HEK293T (cell line): ENCODE measurements at regions not wholly inside any gene's neighbourhood (a gene's known extent, or its start where the extent isn't known, plus 50 kb on each side); places are given as distances from the start of the nearest gene placed in this dataset.

Experiments used
- CTCF ChIA-PET: fragments of 350-600 bp; formaldehyde crosslinking; extraction: SDS; loops from one replicate; lab custom pipeline; 2021; ENCODE audit warnings: antibody characterized with exemption, inconsistent platforms; lab: Yijun Ruan, JAX
- POLR2A ChIA-PET: fragments of 350-600 bp; formaldehyde crosslinking; extraction: SDS; loops from one replicate; lab custom pipeline; 2020; ENCODE audit warnings: antibody characterized with exemption, inconsistent platforms; lab: Yijun Ruan, JAX
- DNase-seq: peaks from one replicate; pipeline ENCODE4 v3.0.0; 2012; ENCODE audit warnings: mixed read lengths; ENCODE audit errors: extremely low spot score
- ARNT ChIP-seq: fragments of 450-650 bp; IDR thresholded peaks from 2 replicates; pipeline ENCODE4 v1.6.1; 2017; ENCODE audit warnings: mild to moderate bottlenecking
- BHLHE40 ChIP-seq: fragments of 450-650 bp; IDR thresholded peaks from 2 replicates; pipeline ENCODE4 v1.6.1; 2016; ENCODE audit warnings: mild to moderate bottlenecking, moderate library complexity, borderline replicate concordance
- CTBP1 ChIP-seq: fragments of 450-650 bp; IDR thresholded peaks from 2 replicates; pipeline ENCODE4 v1.6.1; 2016; ENCODE audit warnings: borderline replicate concordance
- ELF4 ChIP-seq: fragments of 450-650 bp; IDR thresholded peaks from 2 replicates; pipeline ENCODE4 v1.6.1; 2017; ENCODE audit warnings: antibody characterized with exemption
- FOXA1 ChIP-seq: fragments of 450-650 bp; IDR thresholded peaks from 2 replicates; pipeline ENCODE4 v1.6.1; 2016; ENCODE audit warnings: mild to moderate bottlenecking
- FOXK2 ChIP-seq: fragments of 450-650 bp; IDR thresholded peaks from 2 replicates; pipeline ENCODE4 v1.6.1; 2016; ENCODE audit warnings: mild to moderate bottlenecking
- FOXM1 ChIP-seq: fragments of 450-650 bp; IDR thresholded peaks from 2 replicates; pipeline ENCODE4 v1.6.1; 2017; ENCODE audit warnings: mild to moderate bottlenecking, borderline replicate concordance
- HDGF ChIP-seq: fragments of 450-650 bp; IDR thresholded peaks from 2 replicates; pipeline ENCODE4 v1.6.1; 2017; ENCODE audit warnings: antibody characterized with exemption, borderline replicate concordance
- L3MBTL2 ChIP-seq: fragments of 450-650 bp; conservative IDR thresholded peaks from 2 replicates; pipeline ENCODE4 v1.6.1; 2016; ENCODE audit warnings: mild to moderate bottlenecking
- LEF1 ChIP-seq: fragments of 450-650 bp; IDR thresholded peaks from 2 replicates; pipeline ENCODE4 v1.6.1; 2017; ENCODE audit warnings: mild to moderate bottlenecking, borderline replicate concordance
- NFRKB ChIP-seq: fragments of 450-650 bp; IDR thresholded peaks from 2 replicates; pipeline ENCODE4 v1.6.1; 2016; ENCODE audit warnings: mild to moderate bottlenecking, moderate library complexity
- PKNOX1 ChIP-seq: fragments of 450-650 bp; IDR thresholded peaks from 2 replicates; pipeline ENCODE4 v1.6.1; 2016
- SP1 ChIP-seq: fragments of 450-650 bp; IDR thresholded peaks from 2 replicates; pipeline ENCODE4 v1.6.1; 2017
- SUZ12 ChIP-seq: fragments of 450-650 bp; IDR thresholded peaks from 2 replicates; pipeline ENCODE4 v1.6.1; 2016; ENCODE audit warnings: mild to moderate bottlenecking
- TARDBP ChIP-seq: fragments of 450-650 bp; IDR thresholded peaks from 2 replicates; pipeline ENCODE4 v1.6.1; 2016
- ZNF384 ChIP-seq: fragments of 450-650 bp; IDR thresholded peaks from 2 replicates; pipeline ENCODE4 v1.6.1; 2016

- TF ChIP-seq SP1 (no peak), ELF4 (no peak), NFRKB (no peak), PKNOX1 (no peak), FOXK2 (no peak), ARNT (no peak), BHLHE40 (no peak), FOXM1 (no peak), SUZ12 (no peak), HDGF (no peak), FOXA1 (no peak), TARDBP (no peak)
- ChIA-PET CTCF (no interaction called here), POLR2A (no interaction called here)
- DNase-seq: no peak
Observed at GRCh38 chr12:130076752-130077151, 85.5 kb upstream of the FZD10 start.

GRCh38 chr12:130078852-130079251, 83.4 kb upstream of the FZD10 start:
- DNase-seq: no peak
- ChIA-PET CTCF (no interaction called here), POLR2A (no interaction called here)
- TF ChIP-seq SP1: no peak
- no peak for TF ChIP-seq FOXA1
- TF ChIP-seq HDGF: no peak
- no peak for TF ChIP-seq L3MBTL2
- no peak for TF ChIP-seq FOXK2

GRCh38 chr12:130079279-130079678, 83.0 kb upstream of the FZD10 start:
- ChIA-PET POLR2A (no interaction called here), CTCF (no interaction called here)
- TF ChIP-seq BHLHE40 (no peak), HDGF (no peak), ELF4 (no peak), L3MBTL2 (no peak), NFRKB (no peak), PKNOX1 (no peak), CTBP1 (no peak), TARDBP (no peak)
- DNase-seq: no peak

- ChIA-PET POLR2A (no interaction called here), CTCF (interaction anchor here (1.0 kb wide), 1 partner anchor 53 kb away, joined by 3 read pairs; no protein-coding TSS in a partner anchor)
- no peak for TF ChIP-seq ARNT
- TF ChIP-seq FOXA1: no peak
- DNase-seq: no peak
Observed at GRCh38 chr12:130080205-130080604, 82.1 kb upstream of the FZD10 start.

- ChIA-PET CTCF (interaction anchor here (0.6 to 1.0 kb wide), 2 partner anchors 54 to 1136 kb away, joined by 3 read pairs; no protein-coding TSS in a partner anchor), POLR2A (no interaction called here)
- no peak for DNase-seq
- TF ChIP-seq FOXA1 (no peak), ARNT (no peak), PKNOX1 (no peak), FOXK2 (no peak), HDGF (no peak), ZNF384 (no peak), CTBP1 (no peak), SP1 (no peak), FOXM1 (no peak), NFRKB (no peak)
Observed at GRCh38 chr12:130081117-130081805, 81.0 kb upstream of the FZD10 start.

- CTCF ChIA-PET: no interaction called here
- no peak for DNase-seq
- POLR2A ChIA-PET: no interaction called here
- TF ChIP-seq SUZ12 (no peak), HDGF (no peak), TARDBP (no peak), CTBP1 (no peak), SP1 (no peak), BHLHE40 (no peak), LEF1 (no peak), FOXA1 (no peak)
Observed at GRCh38 chr12:130083002-130083401, 79.3 kb upstream of the FZD10 start.

GRCh38 chr12:130083734-130084133, 78.5 kb upstream of the FZD10 start:
- TF ChIP-seq TARDBP (no peak), SUZ12 (no peak), FOXK2 (no peak), SP1 (no peak), NFRKB (no peak), ELF4 (no peak), ARNT (no peak), HDGF (no peak), ZNF384 (no peak), CTBP1 (no peak), LEF1 (no peak), BHLHE40 (no peak), FOXM1 (no peak), FOXA1 (no peak), L3MBTL2 (no peak)
- DNase-seq: no peak
- ChIA-PET CTCF (no interaction called here), POLR2A (no interaction called here)
